HG03342 (cell line): ENCODE measurements at regions not wholly inside any gene's neighbourhood (a gene's known extent, or its start where the extent isn't known, plus 50 kb on each side); places are given as distances from the start of the nearest gene placed in this dataset.
"Not testable (repeated sequence)": the region's sequence is repeated elsewhere in the genome, so short reads cannot be mapped to it uniquely, and the experiment has no call there.

Experiments
- ATAC-seq: cut with Tn5 transposase; IDR thresholded peaks from one replicate; pipeline ENCODE4 v1.9.1; 2021; ENCODE audit warnings: mild to moderate bottlenecking, moderate library complexity; ENCODE audit not compliant: unreplicated experiment

DNA sequence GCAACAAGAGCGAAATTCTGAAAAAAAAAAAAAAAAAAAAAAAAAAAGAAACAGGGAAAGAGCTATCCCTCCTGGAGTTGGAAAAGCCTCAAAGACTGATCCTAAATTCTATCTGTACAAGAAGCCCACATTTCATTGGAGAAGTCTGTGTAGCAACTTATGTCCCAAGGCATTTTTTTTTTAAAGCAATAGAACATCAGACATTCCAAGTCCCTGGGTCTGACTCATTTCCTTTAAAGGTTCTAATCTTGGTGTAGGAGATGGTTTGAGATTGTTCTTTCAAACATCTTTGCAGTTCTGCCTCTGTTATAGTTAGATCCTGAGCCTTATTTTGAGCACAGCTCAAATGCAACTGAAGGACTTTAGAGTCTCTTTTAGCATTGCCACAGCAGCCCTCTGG, 706.5 kb upstream of the MIR17HG start:
- ATAC-seq: no peak

DNA sequence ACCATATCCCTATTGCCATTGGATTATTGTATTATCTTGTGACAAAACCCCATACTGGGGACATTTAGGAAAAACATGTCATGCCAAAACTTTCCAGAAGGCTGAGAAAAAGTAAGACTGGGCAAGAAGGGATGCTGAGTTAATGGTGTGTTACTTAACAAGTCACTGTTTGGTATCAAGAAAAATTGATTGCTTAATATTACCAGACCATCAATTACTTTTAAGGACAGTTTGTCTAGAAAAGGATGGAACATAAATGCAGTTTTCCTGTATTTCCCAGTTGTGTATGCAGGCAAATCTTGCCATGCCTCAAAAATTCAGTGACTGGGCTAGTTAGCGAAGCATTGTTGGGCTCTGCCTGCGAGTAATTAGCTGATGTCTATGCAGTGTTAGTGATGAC, 705.6 kb upstream of the MIR17HG start:
- no peak for ATAC-seq

DNA sequence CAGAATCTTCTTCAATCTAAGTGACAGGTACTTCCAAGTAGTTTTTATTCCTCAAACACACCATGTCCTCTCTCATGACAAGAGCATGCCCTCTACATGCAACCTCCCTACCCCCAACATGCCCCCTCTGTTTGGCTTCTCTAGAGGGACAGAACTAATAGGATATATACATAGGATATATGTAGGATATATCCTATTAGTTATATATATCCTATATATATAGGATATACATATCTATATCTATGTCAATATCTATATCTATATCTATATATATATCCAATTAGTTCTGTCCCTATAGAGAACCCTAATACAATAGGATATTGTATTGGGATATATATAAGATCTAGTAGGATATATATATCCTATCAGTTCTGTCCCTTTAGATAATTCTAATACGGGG, 701.9 kb upstream of the MIR17HG start:
- ATAC-seq: no peak

DNA sequence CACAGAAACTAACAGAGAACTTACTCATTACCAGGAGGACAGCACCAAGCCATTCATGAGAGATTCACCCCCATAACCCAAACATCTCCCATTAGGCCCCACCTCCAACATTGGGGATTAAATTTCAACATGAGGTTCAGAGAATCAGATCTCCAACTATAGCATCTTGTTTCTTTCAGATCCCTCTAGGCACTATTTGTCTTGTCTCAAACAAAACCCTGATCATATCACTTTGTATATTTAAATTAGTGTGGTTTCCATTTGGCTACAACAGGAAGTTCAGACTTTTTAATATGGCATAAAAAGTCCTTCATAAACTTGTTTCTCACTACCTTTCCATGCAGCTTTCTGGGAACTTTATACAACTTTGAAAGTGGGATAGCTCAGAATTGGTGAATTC, 699.0 kb upstream of the MIR17HG start:
- no peak for ATAC-seq

DNA sequence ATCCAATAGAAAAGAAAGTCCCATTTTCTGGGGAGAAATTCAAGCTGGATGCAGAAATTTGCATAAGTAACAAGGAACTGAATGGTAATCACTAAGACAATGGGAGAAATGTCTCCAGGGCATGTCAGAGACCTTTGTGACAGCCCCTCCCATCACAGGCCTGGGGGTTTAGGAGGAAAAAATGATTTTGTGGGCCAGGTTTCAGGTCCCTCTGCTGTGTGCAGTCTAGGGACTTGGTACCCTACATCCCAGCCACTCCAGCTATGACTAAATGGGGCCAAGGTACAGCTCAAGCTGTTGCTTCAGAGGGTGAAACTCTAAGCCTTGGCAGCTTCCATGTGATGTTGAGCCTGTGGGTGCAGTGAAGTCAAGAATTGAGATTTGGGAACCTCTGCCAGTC, 695.5 kb upstream of the MIR17HG start:
- ATAC-seq: no peak

DNA sequence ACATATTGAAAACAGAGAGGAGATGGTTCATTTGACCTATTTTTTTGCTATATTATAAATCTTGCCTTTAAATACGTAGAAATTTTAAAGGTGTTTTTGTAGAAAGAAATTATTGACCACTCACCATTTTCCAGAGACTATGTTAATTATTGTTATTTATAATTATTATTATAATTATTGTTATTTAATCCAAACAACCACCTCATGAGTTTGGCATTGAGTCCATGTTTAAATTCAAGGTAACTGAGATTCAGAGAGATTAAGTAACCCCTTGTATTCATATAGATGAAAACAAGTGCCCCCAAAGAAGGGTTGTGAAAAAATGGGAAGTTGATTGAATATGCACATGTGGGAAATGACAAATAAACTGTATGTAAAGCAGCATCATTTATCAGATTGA, 692.5 kb upstream of the MIR17HG start:
- ATAC-seq: no peak

DNA sequence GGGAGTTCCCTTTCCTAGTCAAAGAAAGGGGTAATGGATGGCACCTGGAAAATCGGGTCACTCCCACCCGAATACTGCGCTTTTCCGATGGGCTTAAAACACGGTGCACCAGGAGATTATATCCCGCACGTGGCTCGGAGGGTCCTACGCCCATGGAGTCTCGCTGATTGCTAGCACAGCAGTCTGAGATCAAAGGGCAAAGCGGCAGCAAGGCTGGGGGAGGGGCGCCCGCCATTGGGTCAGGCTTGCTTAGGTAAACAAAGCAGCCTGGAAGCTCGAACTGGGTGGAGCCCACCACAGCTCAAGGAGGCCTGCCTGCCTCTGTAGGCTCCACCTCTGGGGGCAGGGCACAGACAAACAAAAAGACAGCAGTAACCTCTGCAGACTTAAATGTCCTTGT, 683.3 kb upstream of the MIR17HG start:
- ATAC-seq: not testable (repeated sequence)

DNA sequence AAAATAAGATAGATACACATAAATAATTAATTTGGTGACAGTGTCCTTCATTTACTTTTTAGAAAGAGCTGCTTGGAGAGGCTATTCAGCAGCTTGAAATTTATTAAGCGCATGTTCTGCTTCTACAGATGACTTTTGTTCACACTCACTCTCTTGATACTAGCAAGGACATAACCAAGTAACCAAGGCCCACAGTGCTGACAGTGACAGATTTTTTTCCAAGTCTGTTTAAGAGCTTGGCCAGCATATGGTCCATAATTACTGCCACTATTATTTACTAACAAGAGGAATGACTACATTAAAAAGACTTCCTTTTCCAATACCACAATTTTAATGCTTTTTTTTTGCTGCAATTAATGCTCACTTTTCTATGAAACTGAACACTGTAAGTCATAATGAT, 673.7 kb upstream of the MIR17HG start:
- no peak for ATAC-seq

DNA sequence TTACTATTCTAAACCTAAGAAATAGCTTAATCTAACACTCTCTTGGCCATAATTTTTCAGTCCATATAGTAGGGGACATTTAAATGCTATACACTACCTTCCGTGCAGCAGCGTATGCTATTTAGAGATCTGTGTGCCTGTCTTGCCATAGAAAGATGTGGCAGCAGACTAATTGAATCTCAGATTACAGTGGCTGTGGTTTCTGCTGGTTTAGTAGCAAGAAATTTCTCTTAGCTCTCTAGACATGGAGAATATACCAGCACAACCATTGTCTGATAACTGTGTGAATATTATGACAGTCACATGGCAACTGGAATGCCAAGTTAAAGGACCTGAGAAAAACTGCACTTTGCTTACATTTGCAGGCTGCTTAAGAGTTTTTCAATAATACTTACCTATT, 672.4 kb upstream of the MIR17HG start:
- no peak for ATAC-seq

DNA sequence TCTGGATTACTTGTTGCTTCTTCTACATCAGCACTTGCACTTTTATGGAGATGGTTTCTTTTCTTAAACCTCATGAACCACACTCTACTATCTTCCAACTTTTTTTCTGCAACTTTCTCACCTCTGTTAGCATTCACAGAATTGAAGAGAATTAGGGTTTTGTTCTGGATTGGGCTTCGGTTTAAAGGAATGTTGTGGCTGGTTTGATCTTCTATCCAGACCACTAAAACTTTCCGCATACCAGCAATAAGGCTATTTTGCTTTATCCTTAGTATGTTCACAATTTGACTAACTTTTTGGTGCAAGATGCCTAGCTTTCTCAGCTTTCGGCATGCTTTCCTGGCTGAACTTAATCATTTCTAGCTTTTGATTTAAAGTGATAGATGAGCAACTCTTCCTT, 666.7 kb upstream of the MIR17HG start:
- ATAC-seq: no peak

DNA sequence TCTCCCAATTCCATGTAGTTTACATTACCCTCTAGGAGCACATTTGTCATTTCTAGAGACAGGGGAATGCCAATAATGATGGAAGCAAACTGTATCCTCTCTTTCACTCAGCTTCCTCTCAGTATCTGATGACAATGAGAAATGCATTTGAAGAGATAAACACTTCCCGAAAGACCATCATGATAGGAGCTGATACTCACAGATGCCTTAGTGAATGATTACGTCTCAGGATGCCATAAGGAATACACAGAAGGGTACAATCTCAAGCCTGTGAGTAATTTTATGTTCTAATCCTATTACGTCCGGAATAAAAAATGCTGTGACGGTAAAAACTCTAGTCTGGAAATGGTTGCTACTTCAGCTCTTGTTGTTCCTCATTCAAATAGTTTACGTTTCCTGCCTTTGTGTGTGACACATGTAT, 663.8 kb upstream of the MIR17HG start:
- ATAC-seq: no peak

DNA sequence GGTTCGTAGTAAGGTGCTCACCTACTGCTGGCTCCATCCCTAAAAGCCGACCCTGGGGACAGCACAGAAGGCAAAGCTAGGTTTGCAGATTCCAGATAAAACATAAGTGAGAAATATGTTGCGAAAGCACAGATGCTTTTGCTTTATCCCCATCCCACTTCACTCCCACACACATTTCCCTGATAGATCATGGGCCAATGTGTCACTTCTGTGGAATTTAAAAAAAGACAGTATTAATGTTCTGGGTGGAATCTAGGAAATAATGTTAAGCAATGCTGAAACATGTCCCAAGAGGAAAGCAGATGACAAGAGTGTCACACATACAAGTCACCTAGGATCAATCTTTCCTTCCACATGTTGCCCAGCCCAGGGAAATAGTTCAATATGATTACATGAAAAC, 661.0 kb upstream of the MIR17HG start:
- no peak for ATAC-seq

DNA sequence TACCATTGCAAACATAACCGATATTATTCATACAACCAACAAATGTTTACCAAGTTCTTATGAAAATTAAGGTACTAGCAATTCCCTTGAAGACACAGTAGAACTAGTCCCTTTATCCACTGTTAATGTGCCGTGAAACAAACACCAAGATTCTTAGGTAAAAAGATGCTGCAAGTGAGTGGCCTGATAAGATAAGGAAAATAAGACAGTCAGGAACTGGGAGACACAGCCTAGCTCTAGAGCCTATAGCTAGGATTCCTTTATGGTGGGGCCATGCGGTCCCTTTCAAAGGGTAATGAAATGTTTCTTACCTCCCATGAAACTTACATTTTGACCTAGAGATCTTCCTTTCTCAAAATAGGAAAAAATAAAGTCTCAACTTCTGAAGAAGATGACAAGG, 658.4 kb upstream of the MIR17HG start:
- ATAC-seq: no peak

DNA sequence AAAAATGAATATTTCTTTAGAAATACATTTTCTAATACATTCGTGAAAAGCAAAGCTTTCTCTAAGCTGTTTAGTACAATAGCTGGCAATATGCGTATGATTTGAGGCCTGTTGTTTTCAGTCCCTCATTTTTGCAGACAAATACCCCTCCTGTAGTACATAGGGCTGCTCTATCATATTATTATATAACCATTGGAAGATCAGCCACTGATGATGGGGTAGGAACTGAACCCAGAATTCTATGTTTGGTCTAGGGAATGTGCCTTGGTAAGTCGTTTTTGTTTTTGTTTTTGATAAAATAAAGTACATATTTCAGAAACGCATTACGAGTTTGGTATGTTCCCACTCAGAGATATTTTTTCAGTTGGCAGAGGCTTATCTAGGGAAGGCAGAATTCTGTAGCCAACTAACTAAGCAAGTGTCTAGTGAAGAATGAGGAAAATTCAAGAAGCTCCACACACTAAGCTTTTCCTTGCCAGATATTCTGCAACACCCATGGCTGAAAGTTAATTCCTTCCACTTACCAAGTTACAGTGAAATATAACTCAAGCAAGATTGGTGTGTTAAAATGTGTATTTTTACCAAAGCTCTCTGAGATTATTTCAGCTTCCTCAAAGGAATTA, 656.9 kb upstream of the MIR17HG start:
- no peak for ATAC-seq

DNA sequence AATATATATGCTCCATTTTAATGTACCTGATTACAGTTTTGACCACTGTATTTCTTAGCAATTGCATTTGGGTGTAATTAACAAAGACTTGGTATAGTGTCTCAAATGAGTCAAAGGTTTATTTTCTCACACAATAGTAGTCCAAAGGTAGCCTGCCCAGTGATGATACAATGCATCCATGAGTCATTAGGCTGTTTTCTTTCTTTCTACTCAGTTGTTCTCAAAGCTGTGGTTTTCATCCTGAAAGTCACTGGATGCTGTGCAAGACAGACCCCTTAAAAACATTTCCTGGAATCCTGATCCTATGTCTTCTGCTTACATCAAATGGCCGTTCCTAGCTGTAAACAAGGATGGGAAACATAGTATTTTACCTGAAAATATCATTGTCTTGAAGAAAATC, 651.2 kb upstream of the MIR17HG start:
- ATAC-seq: no peak

DNA sequence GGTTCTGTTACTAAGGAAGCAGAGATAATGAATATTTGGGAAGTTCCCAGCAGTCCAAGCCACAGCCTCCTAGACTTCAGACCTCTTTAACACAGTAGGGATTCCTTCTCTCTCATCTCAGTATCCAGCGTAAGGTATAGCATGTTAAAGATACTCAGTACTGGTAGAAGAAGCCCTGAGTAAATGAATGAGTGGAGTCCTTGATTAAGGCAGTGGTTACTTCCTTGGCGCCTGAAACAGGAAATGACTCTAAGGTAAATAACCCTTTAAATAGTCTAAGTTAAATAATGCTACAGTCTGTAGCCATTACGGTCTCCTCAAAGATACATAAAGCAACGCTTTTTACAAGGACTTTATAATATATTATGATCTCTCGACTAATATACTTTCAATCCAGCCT, 650.8 kb upstream of the MIR17HG start:
- no peak for ATAC-seq

DNA sequence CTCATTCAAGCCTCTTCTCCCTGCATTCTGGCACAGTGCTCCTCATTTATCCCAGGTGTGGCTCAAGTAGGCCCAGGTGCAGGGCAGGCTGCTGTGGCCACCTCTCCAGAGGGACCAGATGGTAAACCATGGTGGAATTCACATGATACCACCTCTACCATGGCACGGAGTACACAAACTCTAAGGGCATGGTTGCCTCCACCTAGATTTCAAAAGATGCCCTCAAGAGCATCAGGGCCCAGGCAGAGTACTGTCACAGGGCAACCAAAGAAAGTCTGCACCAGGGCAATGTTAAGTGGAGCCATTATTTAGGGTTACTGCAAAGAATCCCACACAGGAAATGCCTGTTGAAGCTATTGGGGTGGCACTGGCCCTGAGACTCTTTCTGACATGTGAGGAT, 647.1 kb upstream of the MIR17HG start:
- no peak for ATAC-seq

DNA sequence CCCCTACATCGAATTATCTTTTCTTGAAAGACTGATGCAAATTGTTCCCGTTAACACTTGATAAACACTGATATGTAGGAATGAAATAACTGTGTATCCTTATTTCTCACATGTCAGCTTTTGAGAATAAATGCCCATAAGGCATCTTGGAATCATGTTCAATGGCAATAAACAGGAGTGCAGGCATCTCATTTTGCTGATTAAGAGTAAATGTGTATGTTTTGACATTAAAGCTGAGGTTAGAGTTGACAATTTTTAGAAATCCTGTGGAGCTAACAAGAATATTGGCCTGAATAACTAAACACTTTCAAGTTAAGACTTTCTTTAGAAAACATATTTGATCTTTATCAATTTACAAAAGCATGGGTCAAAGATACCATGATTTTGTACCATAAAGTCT, 646.2 kb upstream of the MIR17HG start:
- no peak for ATAC-seq

DNA sequence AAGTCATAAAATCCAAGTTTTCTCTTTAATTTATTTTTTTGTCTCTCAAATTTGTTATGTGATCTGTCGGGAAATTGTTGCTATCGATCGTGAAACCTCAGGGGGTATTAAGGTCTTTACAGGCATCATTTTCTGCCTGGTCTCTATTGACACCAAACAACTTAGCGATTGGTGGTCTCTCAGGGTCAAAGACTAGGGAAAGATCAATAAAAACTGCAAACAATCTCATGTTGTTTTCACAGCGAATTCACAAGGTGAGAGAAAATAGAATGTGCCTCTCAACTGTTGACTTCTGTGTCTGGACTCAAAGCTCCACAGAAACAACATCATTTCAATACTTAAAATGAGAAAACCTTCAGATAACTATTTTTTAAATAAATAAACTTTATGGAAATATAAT, 645.4 kb upstream of the MIR17HG start:
- no peak for ATAC-seq

DNA sequence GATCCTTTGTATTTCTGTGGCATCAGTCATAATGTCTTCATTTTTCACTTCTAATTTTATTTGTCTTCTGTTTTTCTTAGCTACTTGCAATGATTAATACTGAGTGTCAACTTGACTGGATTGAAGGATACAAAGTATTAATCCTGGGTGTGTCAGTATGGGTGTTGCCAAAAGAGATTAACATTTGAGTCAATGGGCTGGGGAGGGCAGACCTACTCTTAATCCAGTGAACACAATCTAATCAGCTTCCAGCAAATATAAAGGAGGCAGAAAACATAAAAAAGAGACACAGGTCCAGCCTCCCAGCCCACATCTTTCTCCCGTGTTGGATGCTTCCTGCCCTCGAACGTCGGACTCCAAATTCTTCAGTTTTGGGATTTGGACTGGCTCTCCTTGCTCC, 640.9 kb upstream of the MIR17HG start:
- no peak for ATAC-seq

DNA sequence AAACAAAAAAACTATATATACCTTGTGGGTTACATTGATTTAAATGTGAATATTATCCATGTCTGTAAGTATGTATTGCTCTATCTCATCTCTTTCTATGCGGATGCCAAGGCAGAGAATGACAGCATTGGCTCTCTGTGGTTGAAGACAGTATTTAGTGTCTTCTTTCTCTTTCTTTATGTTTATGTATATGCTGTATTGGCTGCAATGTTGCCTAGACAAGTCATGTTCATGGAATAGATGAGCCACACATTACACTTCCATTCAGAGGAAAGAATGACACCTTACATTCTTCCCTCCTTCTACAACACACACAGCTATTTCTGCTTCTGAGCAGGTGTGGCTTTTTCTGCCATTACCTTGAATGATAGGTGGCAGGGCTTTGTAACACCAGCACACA, 639.4 kb upstream of the MIR17HG start:
- no peak for ATAC-seq

DNA sequence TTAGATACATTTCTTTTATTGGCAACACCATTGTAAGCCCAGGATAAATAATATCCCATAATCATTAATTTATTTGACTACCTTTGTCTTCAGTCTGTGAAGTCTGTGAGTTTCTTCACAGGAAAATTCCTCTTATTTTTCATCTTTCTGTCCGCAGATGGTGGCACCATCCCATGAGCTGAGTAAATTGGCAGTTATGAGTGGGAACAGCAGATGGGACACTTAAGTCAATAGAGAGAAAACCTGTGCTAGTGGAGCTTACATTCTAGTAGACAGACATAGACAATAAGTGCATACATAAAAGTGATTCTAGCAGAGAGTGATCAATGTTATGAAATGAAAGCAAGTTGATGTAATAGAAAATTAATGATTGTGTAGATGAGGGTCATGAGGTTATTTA, 638.2 kb upstream of the MIR17HG start:
- ATAC-seq: no peak

DNA sequence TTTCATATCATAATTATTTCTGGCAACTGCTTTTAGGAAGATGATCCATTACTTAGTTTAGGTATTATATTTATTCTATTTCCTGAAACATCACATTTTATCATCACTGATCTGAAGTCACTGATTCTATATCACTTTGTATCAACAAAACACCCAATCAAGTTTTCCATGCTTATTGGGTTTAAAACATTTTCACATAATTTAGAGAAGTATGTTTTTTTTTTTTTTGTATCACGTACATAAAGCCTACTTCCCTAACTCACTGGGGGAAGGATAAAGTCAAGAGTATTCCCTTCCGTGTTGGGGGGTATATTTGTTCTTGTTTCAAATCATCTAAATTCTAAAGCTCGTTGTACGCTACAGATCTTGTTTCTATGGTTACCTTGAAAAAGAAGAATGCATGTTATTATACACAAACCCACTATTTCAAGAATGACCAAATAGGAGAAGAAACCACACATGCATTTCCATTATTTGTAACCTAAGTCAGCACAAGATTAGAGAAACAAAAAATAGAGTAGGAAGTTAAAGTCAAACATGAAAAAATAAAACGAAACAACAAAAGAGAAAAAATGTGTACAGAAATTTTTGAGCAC, 637.2 kb upstream of the MIR17HG start:
- ATAC-seq: no peak
